ENCODE measurements at regions not wholly inside any gene's neighbourhood (a gene's known extent, or its start where the extent isn't known, plus 50 kb on each side); places are given as distances from the start of the nearest gene placed in this dataset.
"Not testable (repeated sequence)": the region's sequence is repeated elsewhere in the genome, so short reads cannot be mapped to it uniquely, and the experiment has no call there.

DNA sequence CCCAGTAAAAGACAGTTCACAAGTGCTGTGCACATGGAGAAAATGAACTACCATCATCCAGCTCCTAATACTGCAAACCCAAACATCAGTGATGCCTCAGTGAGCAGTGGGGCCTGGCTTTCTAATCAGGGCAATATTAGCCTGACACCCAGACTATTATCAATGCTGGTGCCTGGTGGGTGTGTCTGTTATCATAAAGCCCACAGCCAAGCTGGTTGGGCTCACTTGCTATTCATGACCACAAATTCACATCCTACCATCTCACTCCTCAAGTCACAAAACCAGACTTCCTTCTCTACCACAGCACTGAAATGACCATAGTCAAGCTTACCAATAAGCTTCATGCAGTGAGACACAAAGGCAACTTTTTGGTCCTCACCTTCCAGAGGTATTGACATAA is 180.8 kb upstream of the PLN start:
- Mint-ChIP-seq H3K27ac (no peak overlapping the region), H3K9me3 (peaks cover 0 to 6% of the 10 kb centered on the region in 2 donors), H3K36me3 (no peaks in the 10 kb centered on the region)
- DNase-seq (ENCODE audit: low spot score in 2 of 2) (no peak), ATAC-seq (no peak)

DNA sequence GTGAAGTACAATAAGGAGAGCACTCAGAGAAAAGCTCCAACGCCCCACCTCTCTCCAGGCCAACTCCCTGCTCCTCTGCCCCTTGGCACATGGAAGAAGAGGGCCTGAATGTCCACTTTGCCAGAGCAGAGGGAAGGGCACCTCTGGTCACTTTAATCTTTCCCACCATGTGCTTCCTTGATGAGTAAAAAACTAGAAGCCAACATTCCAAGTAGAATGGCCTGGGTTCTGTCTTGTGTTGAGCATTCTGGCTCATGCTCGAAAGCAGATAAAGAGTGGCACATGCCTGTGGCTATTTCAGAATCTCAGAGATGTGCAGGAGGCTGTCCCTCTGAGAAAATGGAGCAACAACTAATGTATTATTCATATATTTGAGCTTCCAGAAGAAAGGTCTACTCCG is 177.4 kb upstream of the PLN start:
- DNase-seq (ENCODE audit: low spot score in 2 of 2) (no peak), ATAC-seq (no peak)
- peaks cover 0 to 6% of the 10 kb centered on the region in 2 donors for H3K9me3 Mint-ChIP-seq
- H3K36me3 Mint-ChIP-seq: no peaks in the 10 kb centered on the region
- H3K27ac Mint-ChIP-seq: no peak overlapping the region

DNA sequence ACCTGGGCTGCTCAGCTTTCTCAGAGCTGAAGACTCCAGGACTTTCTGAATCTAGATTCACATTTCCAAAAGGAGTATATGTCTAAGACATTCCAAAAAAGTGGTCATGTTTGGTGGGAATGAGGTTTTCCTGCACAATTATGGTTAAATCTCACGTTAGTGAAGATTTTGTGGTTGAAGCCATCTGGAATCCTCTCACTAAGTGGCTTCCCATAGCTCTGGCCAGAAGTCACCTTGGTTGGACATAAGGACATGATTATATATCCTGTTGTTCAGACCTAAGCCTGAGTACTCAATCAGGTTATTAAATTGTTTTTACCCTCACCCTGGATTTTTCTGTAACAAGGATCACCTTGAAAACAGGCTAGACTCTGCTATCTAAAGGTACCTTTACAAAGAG is 176.1 kb upstream of the PLN start:
- no peak overlapping the region for H3K27ac Mint-ChIP-seq
- H3K36me3 Mint-ChIP-seq: no peaks in the 10 kb centered on the region
- ATAC-seq (no peak), DNase-seq (ENCODE audit: low spot score in 2 of 2) (no peak)
- H3K9me3 Mint-ChIP-seq: peaks cover 0 to 6% of the 10 kb centered on the region in 2 donors

DNA sequence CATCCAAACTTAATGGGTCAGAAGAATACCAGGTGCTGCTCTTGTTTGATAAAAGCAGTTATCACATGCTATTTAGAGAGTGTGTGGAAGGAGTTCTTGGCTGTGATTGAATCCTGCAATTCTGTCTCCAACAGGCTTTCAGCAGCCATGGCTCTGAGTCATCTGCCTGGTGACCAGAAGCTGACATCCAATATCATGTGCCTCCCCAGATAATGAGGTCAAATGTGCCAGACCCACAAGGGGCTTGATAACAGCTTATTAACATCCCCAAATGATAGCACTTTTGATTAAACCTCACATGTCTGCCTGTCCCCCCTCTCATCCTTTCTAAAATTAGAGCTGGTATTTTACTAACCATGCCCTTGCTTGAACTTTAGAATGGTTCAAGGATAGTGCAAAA is 175.7 kb upstream of the PLN start:
- ATAC-seq: no peak
- no peak overlapping the region for H3K27ac Mint-ChIP-seq
- DNase-seq (ENCODE audit: low spot score in 2 of 2): no peak
- no peaks in the 10 kb centered on the region for H3K36me3 Mint-ChIP-seq
- peaks cover 0 to 6% of the 10 kb centered on the region in 2 donors for H3K9me3 Mint-ChIP-seq

DNA sequence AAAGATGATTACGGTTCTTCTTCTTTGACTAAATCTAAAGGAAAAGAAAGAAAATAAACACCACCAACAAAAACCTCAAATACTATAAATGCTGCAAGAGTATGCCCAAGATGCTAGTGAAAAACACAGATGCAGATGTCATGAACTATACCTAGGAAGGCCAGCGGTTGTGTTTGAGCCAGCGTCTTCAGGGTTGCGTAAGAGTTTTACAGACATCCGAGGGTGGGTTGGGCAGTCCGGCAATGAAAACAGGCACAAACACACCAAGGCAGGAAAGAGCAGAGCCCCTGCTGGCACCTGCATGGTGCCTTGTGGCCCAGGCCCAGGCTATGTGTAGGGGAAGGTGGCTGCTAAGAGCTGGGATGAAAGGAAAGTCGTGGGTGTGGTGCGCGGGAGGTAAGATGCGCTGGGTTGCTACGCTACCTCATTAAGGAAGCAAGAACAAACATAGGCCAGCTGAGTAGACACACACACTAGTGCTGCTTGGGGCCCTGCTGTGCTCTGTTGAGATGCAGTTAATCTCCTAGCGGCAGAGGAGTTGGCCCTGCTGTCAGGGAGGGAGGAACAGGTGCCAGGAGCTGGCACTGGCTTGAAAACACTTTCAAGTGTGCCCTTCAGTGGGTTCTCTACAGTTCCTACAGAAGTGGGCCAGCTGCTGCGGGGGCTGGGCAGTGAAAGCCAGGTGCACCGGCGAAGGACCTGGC is 170.2 kb upstream of the PLN start:
- Mint-ChIP-seq H3K27ac (peak overlapping the region in 1 of 2 donors; percentile 2), H3K9me3 (peaks cover 0 to 4% of the 10 kb centered on the region in 2 donors), H3K36me3 (no peaks in the 10 kb centered on the region)
- no peak for DNase-seq (ENCODE audit: low spot score in 2 of 2)
- no peak for ATAC-seq

DNA sequence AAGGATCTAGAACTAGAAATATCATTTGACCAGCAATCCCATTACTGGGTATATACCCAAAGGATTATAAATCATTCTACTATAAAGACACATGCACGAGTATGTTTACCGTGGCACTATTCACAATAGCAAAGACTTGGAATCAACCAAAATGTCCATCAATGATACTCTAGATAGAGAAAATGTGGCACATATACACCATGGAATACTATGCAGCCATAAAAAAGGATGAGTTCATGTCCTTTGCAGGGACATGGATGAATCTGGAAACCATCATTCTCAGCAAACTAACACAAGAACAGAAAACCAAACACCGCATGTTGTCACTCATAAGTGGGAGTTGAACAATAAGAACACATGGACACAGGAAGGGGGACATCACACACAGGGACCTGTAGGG is 167.5 kb upstream of the PLN start:
- H3K36me3 Mint-ChIP-seq; DNase-seq (ENCODE audit: low spot score in 2 of 2); H3K27ac Mint-ChIP-seq; H3K9me3 Mint-ChIP-seq; ATAC-seq: not testable (repeated sequence)

DNA sequence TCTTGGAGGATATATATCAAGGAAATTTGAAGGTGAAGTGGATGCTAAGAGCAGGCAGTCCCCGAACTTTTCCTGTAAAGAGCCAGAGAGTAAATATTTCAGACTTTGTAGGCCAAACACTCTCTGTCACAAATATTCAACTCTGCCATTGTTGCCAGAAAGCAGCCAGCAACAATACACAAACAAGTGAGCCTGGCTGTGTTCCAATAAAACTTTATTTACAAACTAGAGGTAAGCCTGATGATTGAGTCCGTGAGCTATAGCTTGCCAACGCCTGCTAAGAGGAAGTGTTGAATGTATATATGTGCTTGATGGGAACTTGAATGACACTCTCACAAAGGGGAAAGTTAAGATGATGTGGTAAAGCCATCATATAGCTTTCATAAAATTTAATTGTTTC is 166.0 kb upstream of the PLN start:
- H3K27ac Mint-ChIP-seq: no peak overlapping the region
- no peaks in the 10 kb centered on the region for H3K36me3 Mint-ChIP-seq
- no peak for ATAC-seq
- peaks cover 0 to 4% of the 10 kb centered on the region in 2 donors for H3K9me3 Mint-ChIP-seq
- no peak for DNase-seq (ENCODE audit: low spot score in 2 of 2)

DNA sequence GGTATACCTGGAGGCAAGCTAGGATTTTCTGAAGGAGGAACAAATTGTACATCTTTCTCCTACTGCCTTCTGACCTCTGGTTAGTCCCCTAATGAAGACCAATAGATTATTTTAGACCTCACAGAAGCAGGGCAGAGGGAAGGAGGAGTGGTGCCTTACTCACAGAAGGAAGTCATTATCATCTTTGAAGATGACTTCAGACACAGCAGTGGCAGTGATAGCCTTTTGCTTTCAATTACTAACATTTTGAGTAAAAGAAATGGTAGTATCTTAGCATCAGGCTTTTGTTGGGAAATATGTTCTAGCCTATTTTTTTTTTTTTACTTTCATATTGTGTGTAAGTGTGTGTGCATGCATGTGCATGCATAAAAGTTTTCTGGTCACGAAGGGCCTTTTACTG is 164.2 kb upstream of the PLN start:
- H3K36me3 Mint-ChIP-seq: no peaks in the 10 kb centered on the region
- ATAC-seq (no peak), DNase-seq (ENCODE audit: low spot score in 2 of 2) (no peak)
- no peak overlapping the region for H3K27ac Mint-ChIP-seq
- no peaks in the 10 kb centered on the region for H3K9me3 Mint-ChIP-seq

DNA sequence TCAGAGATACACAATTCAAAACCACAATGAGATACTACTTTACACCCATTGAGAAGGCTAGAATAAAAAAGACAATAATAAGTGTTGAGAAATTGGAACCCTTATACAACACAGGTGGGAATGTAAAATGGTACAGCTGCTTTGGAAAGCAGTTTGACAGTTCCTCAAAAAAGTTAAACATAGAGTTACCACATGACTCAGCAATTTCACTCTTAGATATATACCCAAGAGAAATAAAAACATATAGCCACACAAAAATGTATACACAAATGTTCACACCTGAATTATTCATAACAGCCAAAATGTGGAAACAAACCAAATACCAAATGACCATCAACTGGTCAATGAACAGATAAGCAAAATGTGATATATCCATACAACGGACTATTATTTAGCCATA is 161.1 kb upstream of the PLN start:
- Mint-ChIP-seq H3K9me3 (no peaks in the 10 kb centered on the region), H3K36me3 (no peaks in the 10 kb centered on the region), H3K27ac (no peak overlapping the region)
- DNase-seq (ENCODE audit: low spot score in 2 of 2): no peak
- no peak for ATAC-seq

DNA sequence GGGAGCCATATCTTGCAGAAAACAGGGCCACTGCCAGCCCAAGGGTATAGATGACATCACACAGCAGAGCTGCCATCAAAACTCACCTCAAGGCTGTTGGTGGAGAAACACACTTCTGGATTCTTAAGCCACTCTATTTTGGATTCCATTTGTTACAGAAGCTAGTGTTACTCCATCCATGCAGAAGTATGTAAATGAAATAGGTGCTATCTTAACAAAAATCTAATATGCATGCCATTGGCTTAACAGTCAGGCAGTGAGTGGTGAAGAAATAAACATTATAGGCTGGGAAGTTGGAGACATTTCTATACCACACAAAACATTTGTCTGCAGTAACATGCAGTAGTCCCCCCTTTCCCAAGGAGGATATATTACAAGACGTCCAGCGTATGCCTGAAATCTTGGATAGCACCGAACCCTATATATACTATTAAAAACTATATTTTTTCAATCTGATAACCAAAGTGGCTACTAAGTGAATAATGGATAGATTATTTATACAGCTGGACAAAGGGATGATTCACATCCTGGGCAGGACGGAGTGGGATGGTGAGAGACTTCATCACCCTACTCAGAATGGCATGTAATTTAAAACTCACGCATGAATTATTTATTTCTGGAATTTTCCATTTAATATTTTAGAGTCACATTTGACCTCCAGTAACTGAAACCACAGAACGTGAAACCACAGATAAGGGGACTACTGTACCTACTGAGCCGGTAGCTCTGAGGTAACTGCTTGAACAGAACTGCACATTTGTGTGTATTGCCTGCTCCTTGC is 160.0 kb upstream of the PLN start:
- H3K9me3 Mint-ChIP-seq: no peaks in the 10 kb centered on the region
- no peak overlapping the region for H3K27ac Mint-ChIP-seq
- DNase-seq (ENCODE audit: low spot score in 2 of 2) (no peak), ATAC-seq (no peak)
- H3K36me3 Mint-ChIP-seq: no peaks in the 10 kb centered on the region

DNA sequence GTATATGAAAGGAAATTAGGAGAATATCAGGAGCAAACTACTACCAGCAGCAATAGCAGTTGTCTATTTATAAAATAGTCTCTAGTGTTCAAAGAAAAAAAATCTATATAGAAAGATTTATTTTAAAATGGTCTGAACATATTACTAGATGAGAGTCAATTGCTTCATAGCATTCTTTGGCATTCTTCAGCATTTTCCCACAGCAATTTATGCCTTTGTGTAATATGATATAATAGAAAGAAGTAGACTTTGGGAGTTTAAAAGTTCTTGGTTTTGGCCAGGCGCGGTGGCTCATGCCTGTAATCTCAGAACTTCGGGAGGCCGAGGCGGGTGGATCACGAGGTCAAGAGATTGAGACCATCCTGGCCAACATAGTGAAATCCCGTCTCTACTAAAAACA is 157.0 kb upstream of the PLN start:
- Mint-ChIP-seq H3K9me3 (no peaks in the 10 kb centered on the region), H3K36me3 (no peaks in the 10 kb centered on the region), H3K27ac (no peak overlapping the region)
- ATAC-seq (no peak), DNase-seq (ENCODE audit: low spot score in 2 of 2) (no peak)

DNA sequence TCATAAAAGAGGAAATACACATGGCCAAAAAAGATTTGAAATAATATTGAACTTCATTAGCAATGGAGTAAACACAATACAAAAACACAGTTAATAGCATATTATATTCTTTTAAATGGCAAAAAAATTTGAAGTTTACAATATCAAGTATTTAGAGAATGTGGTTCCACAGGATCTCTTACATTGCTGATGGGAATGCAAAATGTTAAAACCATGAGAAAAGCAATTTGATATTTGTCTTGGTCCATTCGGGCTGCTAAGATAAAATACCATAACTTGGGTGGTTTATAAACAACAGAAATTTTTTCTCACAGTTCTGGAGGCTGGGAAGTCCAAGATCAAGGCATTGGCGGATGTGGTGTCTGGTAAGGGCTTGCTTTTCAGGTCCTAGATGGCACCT is 154.0 kb upstream of the PLN start:
- H3K9me3 Mint-ChIP-seq: no peaks in the 10 kb centered on the region
- no peak for DNase-seq (ENCODE audit: low spot score in 2 of 2)
- no peak for ATAC-seq
- H3K36me3 Mint-ChIP-seq: no peaks in the 10 kb centered on the region
- no peak overlapping the region for H3K27ac Mint-ChIP-seq

DNA sequence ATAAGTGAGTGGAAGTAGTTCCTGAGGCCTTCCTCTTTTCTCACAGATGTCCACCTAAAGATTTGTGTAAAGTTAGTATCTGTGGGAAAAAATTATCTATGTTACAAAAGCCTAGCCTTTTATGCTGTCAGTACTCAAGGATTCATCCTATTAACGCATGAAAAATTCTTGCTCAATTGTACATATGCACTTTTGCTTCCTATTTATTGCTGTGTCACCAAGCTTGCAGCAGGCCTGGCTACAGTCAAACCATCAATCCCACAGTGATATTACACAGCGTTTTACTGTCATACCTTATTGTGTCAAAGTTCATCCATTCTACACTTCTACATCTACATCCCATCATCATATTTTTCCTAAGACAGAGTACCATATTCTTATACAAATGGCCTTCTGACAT is 151.1 kb upstream of the PLN start:
- H3K9me3 Mint-ChIP-seq: no peaks in the 10 kb centered on the region
- DNase-seq (ENCODE audit: low spot score in 2 of 2) (no peak), ATAC-seq (no peak)
- no peaks in the 10 kb centered on the region for H3K36me3 Mint-ChIP-seq
- no peak overlapping the region for H3K27ac Mint-ChIP-seq

DNA sequence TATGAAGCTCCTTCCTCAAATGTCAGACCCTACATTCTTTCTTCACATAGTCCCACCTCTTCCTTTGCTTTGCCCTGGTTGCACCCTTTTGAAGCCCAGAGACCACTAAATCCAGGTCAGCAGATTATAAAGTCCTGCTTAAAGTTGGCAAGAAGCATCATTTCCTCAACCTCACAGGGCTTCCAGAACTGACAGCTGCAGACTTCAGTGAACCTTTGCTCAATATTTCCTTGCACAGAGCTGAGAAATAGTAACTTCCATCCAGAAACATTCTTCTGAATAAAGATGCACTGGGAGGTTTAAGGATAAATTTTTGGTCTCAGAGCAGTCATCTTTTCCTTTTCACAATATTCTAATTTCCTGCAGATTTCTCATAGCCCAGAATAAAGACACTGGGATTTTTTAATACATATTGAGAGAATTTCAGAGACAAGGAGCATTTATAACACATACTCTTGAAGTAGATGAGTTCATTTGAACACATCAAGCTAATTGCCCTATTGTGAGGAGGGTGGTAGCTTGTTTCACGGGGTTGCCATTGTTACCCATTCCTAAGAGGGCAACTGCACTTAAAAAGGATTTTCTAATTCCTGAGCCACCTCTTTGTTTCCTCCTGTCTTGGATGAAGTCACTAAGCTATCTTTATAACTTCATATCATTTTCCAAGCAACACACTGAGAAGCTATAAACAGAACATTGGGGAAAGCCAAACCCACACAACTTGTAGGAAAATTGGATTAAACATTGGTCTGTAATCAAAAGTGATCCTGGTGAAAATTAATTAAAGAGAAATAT is 150.2 kb upstream of the PLN start:
- no peaks in the 10 kb centered on the region for H3K36me3 Mint-ChIP-seq
- no peak for DNase-seq (ENCODE audit: low spot score in 2 of 2)
- no peak overlapping the region for H3K27ac Mint-ChIP-seq
- ATAC-seq: no peak
- H3K9me3 Mint-ChIP-seq: no peaks in the 10 kb centered on the region

DNA sequence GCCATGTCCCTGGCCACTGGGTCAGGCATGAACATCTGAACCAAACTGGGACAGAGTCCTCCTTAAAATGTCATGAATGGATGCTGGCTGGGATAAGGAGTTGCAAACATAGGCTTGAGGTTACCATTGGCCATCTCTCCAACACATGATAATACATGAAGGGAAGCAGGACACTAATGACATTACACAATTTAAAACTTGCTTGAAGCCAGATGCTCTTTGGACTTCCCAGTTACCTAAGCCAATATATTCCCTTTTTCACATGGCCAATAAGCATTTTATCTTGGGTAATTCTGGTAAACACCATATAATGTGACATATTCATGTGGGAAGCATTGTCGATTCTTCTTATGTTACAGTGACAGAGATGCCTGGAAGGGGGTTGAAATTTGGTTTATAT is 148.0 kb upstream of the PLN start:
- Mint-ChIP-seq H3K36me3 (no peaks in the 10 kb centered on the region), H3K9me3 (no peaks in the 10 kb centered on the region), H3K27ac (no peak overlapping the region)
- no peak for DNase-seq (ENCODE audit: low spot score in 2 of 2)
- ATAC-seq: no peak

DNA sequence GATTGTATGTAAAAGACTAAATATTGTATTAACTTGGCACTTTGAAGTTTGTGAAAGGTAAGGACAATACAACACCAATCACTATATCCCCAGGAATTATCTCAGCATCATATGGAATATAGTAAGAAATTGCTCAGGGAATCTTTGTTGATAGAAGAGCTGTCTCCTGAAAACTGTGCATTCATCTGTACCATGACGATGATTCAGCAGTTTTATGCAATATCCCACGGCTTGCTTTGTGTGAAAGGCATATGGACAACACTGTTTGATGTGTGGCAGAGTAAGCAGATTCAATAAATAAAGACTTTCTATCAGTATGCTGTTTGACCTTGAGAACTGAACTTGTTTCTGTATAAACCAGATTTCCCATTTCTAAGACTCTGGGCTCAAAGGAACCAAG is 147.5 kb upstream of the PLN start:
- no peaks in the 10 kb centered on the region for H3K9me3 Mint-ChIP-seq
- DNase-seq (ENCODE audit: low spot score in 2 of 2) (no peak), ATAC-seq (no peak)
- H3K36me3 Mint-ChIP-seq: no peaks in the 10 kb centered on the region
- no peak overlapping the region for H3K27ac Mint-ChIP-seq

DNA sequence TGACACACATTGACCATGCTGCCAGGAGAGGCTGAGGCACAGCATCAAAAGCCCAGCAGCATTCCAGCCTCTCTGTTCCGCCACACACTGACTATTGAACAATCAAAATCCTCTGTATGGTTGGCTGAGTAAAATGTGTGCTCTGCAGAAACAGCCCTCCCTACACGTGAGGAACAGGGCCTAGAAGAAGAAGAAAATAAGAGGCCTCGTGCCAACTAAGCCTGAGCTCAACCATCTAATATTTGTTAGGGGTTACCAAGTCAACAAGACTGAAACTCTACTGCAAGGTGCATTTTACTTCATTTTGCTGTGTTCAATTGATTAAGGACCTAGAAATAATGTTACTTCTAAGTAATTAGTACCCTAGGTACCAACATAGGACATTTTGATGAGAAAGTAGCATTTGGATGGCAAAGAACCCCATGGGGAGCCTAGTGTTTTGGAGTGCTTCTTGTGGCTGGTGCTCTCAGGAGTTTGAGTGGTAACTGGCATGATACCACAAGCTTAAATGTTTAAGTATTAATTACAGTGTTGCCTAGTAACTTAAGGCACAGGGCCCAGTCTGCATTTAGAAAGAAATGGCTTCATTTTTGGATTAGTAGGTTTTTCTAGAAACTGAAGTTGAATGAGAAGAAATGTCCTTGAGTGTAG is 146.6 kb upstream of the PLN start:
- ATAC-seq: no peak
- H3K9me3 Mint-ChIP-seq: no peaks in the 10 kb centered on the region
- no peak for DNase-seq (ENCODE audit: low spot score in 2 of 2)

More for the DNA sequence above, 146.6 kb upstream of the PLN start:
- Mint-ChIP-seq H3K27ac (no peak overlapping the region), H3K36me3 (no peaks in the 10 kb centered on the region)

All from activated naive CD4-positive, alpha-beta T cell treated with anti-CD3 and anti-CD28 coated beads, Interleukin-2, amount 50 U/mL, for 72 hours (primary cell).